Epithelial cell of esophagus (primary cell): ENCODE measurements at regions not wholly inside any gene's neighbourhood (a gene's known extent, or its start where the extent isn't known, plus 50 kb on each side); places are given as distances from the start of the nearest gene placed in this dataset.

ENCODE experiments used
- DNase-seq: peaks from one replicate; pipeline ENCODE4 v3.0.0; 2010; ENCODE audit warnings: low read depth
- H3K4me3 ChIP-seq: 2 replicates; pipeline ENCODE4 v1.5.1; 2011; ENCODE audit warnings: mild to moderate bottlenecking, low read length, control low read depth
- TF ChIP-seq, protein P1 (sequence below): IDR thresholded peaks from 2 replicates; pipeline ENCODE4 v1.5.1; 2011; ENCODE audit warnings: low read depth, mild to moderate bottlenecking, low read length, control low read depth, inconsistent platforms; ENCODE audit not compliant: insufficient read depth; ENCODE audit errors: missing control alignments

DNA sequence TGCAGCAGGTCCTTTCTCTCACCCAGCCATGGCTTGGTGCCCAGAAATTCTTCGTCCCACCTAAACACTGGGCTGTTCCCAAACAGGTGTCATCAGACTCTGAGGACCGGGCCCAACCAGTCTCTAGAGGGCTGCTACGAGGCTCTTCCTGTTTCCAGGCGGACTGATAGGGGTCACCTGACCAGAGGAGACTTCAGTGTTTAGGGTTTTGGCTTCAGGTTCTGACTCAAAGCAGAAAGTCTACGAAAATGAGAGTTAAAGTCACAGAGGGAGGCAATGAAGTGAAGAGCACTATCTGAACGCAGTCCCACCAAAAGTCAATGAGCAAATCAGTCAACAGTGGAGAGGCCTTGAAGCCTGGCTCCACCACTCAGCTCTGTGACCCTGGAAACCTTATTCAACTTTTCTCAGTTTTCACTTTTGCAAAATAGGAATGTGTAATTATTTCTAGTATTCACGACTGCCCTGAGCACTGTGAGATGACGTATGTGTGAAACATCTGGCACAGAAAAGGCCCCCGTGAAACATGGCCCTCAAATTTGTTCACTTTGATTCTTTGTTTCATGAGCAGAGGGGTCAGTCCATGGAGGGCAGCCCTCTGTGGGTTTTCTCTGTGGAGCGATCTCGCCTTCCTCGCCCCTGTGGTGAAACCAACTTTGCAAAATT lies 189.9 kb upstream of the PDE1C start:
- no peak for DNase-seq
- TF ChIP-seq, protein P1, sequence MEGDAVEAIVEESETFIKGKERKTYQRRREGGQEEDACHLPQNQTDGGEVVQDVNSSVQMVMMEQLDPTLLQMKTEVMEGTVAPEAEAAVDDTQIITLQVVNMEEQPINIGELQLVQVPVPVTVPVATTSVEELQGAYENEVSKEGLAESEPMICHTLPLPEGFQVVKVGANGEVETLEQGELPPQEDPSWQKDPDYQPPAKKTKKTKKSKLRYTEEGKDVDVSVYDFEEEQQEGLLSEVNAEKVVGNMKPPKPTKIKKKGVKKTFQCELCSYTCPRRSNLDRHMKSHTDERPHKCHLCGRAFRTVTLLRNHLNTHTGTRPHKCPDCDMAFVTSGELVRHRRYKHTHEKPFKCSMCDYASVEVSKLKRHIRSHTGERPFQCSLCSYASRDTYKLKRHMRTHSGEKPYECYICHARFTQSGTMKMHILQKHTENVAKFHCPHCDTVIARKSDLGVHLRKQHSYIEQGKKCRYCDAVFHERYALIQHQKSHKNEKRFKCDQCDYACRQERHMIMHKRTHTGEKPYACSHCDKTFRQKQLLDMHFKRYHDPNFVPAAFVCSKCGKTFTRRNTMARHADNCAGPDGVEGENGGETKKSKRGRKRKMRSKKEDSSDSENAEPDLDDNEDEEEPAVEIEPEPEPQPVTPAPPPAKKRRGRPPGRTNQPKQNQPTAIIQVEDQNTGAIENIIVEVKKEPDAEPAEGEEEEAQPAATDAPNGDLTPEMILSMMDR, result no peak
- H3K4me3 ChIP-seq, result no peak overlapping the region

DNA sequence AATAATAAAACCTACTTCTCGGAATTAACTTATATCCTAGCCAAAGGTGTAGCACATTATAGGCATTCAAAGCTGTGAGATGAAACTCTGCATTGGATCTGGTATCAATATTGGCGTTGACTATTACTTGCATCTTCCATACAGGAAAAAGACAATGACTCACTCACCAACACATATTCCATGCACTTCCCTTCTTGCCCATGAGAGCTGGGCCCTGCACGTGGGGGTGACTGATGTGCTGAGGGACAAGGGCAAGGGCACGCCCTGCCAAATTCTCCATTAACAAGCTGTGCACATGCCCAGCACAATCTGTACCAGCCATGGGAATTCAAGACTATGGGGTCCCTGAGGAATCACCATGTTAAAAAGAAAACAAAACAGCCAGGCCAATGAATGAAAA lies 188.1 kb upstream of the PDE1C start:
- DNase-seq, result no peak
- TF ChIP-seq, protein P1, result no peak
- no peak overlapping the region for H3K4me3 ChIP-seq

DNA sequence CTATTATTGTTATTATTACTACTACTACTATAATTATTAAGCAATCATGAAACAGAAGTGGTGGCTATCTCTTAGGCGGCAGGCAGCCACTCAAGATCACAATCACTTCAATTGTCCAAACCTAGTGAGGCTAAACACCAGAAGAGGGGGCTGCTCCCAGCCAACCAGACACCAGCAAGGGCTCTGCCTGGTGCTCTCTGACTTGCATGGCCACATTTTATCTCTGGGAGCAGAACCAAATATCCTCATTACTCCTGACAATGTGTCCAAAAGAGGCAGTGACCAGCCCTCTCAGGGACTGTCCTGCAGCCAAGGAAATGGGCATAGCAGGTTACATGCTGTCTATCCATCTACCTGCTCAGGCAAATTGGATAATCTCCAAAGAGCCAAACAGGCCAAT lies 187.4 kb upstream of the PDE1C start:
- DNase-seq, result no peak
- TF ChIP-seq, protein P1, result no peak
- no peak overlapping the region for H3K4me3 ChIP-seq

DNA sequence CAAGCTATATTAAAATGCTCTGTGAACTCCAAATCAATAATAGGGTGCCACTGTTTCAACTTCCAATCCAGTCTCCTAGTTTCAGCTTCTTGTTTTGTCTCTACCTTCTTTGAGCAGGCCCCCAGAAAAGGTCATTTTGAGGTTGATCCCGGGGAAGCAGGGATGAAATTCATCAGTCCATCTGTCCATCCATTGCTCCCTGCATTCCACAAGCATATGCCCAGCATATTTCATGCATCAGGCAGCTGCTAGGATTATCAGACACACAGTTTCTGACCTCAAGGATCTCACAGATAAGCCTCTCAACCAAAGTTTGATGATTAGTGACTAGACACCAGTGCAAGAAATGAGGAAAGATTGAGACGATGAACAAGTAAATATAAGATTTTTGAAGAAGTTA lies 186.6 kb upstream of the PDE1C start:
- no peak for DNase-seq
- no peak overlapping the region for H3K4me3 ChIP-seq
- TF ChIP-seq, protein P1, result no peak

DNA sequence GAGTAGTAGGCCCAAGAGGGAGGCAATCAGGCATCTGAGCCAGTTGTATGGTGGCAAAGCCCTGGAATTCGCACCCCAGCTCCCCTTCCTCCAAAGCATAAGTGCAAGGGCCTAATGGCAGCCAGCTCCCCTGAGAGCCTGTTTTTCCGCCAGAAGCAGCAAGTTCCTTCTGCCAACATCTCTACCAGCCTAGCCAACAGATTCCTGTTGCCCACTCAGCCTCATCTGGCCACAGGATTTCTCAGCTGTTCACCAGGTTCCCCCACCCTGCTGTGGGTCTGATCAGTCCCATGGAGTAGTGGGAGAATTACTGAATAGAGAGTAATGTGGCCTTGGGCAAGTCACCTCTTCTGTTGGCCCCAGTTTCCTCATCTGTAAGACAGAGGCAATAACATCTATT lies 186.2 kb upstream of the PDE1C start:
- TF ChIP-seq, protein P1, result no peak
- no peak overlapping the region for H3K4me3 ChIP-seq
- DNase-seq, result no peak

DNA sequence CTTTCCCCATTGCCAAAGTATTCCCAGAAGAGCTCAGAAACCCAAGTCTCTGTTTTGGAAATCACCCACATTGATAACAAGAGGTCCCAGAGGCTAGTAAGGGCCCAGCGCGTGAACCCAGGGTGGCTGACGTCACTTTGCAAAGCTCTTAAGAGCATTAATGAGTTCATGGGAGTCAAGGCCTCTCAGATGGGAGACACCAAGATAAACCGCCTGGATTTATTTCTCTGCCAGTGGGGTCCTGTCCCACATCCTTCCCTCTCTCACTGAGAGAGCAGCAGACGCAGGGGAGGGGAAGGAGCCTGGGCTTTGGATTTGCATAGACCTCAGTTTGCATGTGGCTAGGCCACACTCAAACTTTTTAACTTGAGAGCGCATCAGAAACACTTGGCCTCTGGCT lies 184.8 kb upstream of the PDE1C start:
- TF ChIP-seq, protein P1, result no peak
- DNase-seq, result no peak
- no peak overlapping the region for H3K4me3 ChIP-seq

DNA sequence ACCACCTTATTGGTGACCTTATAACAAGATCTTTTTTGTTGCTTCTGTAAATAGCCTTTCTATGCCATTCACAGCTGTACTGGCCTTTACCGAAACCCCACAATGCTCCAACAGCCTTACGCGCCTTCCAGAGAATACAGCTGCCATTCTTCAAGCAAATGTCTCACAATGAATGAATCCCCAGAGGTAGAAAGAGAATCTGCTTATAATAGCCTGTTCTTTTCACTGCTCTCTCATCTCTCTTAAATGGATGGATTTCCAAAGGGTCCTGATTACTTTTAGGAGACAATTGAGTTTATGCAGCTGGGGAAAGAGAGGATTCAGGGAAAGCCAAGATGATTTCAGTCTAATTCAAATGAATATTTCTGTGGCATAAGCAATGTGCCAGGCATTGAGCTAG lies 183.1 kb upstream of the PDE1C start:
- TF ChIP-seq, protein P1, result no peak
- no peak overlapping the region for H3K4me3 ChIP-seq
- no peak for DNase-seq
